ENCODE measurements at regions not wholly inside any gene's neighbourhood (a gene's known extent, or its start where the extent isn't known, plus 50 kb on each side); places are given as distances from the start of the nearest gene placed in this dataset.
A peak's percentile ranks its signal among the peaks of the same experiment; 100 is the strongest.
"Not testable (repeated sequence)": the region's sequence is repeated elsewhere in the genome, so short reads cannot be mapped to it uniquely, and the experiment has no call there.

GRCh38 chr13:87878706-87879105 is 207.5 kb downstream of the SLITRK5 start:
- no peak for DNase-seq

DNA sequence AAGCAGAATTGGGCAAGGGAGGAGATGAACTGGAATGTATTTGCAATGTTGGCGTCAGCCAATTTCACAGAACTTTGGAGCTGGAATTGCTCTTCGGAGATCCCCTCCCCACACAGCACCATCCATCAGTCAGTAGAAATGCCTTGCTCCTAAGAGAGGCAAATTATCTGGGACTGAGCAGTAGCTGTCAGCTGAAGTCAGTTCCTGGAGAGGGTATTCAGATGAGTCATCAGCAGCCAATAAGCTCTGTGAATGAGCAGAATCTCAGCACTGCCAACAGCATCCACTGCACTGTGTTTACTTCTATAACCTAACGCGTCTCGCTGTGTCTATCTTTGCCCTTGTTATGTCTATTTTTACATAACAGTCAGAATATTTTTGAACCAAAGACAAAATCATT is 213.7 kb downstream of the SLITRK5 start:
- DNase-seq, result no peak

- no peak for DNase-seq
Measured at GRCh38 chr13:87887459-87888123, 216.4 kb downstream of the SLITRK5 start.

DNA sequence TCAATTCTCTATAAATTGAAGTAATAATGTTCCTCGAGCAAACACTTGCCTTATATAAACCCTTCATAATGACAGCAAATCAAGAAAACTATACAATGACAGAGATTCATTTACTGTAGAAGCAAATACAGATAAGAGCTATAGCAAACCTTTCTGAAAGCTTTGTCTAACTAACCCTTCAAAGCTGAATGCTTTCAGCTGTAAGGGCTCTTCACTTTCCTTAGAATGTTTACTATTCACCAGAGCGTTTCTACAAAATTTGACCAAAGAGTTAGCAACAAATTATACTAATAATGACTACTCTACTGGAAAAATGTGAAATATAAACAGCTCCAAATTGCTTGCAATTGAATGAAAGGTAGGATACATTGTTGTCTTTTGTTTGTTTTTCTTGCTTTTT is 218.1 kb downstream of the SLITRK5 start:
- no peak for DNase-seq

DNA sequence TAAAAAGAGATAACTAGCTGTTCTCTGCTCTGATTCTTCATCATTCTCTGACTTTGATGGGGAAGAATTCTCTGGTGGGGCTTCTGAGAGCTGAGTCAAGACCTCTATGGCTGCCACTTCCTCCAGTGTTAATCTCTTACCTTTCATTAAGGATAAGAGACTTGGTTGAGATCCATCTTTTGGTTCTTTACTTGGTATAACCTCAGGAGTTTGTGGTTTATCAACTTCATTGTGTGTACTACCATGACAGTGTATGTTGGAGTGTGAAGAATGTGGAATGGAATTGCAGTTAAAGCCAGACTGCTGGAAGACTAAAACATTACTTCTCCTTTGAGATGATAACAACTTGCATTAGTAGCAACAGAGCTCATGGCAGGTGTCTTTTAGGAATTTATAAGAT is 222.0 kb downstream of the SLITRK5 start:
- DNase-seq, result peak; percentile 5

- peak; percentile 100 for DNase-seq
Measured at GRCh38 chr13:87894059-87894458, 222.9 kb downstream of the SLITRK5 start.

DNA sequence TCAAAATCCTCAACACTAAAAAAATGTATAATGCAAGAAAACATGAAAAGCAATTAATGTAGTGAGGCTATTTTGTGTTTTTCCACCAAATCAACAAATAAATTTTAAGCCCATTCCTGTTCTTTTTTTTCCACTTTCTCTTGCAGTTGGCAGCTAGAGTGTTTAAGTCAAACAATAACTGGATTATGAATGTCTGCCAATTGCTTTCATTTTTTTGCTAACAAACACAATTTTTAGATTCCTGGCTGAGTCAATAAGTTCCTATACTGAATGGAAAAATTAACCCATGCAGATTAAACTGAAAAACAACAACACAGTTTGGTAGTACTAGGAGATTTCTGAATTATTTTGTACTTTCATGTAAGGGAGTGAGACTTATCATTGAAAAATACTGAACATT is 232.4 kb downstream of the SLITRK5 start:
- DNase-seq, result no peak

DNA sequence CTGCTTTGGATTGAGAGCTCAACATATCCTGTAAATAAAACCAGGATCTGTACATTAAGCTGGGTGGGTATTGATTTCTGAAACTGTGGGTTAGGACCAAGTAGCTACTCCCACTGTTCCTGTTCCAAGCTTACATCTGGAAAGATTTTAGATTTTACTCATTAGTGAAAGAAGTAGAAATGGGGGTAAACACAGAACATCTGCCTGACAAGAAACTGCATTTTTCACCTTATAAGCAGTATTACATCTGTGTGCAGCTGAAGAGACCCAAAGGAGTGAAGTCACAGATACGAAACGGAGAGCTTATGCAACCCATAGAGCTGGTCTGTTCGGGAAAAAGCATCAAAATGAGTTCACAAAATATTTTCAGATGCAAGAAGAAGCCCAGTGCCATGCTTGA is 235.2 kb downstream of the SLITRK5 start:
- no peak for DNase-seq

- no peak for DNase-seq
Measured at GRCh38 chr13:87907202-87907601, 236.0 kb downstream of the SLITRK5 start.

DNA sequence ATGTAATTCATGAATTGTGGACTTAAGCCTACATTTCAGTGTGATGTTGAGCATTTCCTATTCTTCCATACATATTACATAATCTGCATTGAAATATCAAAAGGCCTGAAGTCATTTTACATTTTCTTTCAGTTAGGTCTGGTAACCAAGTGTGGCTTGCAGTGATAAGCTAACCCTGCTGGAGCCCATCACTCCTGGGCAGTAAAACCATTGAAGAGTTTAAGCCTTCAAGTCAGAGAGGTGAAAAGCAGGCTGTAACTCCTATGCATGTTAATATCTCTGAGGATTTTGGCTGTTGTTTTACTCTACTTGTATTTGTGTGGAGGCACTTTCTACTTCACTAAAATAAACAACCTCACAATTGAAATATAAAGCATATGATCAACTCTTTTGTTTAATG is 248.8 kb downstream of the SLITRK5 start:
- no peak for DNase-seq

DNA sequence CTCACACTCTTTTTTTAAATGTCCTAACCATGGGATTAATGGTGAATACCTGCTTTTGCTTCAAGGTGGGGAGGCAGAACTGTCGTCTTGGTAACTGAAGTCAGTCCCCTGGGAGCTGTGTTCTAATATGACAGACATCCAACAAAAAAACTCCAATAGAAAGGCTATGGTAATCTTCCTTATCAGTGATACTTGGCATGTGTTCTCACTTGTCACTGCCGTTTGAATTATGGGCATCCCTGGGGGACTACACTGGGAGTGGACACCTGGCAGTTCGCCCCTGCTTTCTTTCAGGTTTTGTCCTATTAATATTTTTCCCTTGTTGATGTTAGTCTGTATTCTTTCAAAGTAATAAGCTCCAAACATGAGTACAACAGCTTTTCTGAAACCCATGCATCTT is 252.6 kb downstream of the SLITRK5 start:
- DNase-seq, result no peak

- DNase-seq, result no peak
Measured at GRCh38 chr13:87925006-87925405, 253.8 kb downstream of the SLITRK5 start.

GRCh38 chr13:87940776-87941175 is 269.6 kb downstream of the SLITRK5 start:
- no peak for DNase-seq

- no peak for DNase-seq
Measured at GRCh38 chr13:87941226-87941625, 270.1 kb downstream of the SLITRK5 start.

- DNase-seq, result no peak
Measured at GRCh38 chr13:87942205-87942604, 271.0 kb downstream of the SLITRK5 start.

DNA sequence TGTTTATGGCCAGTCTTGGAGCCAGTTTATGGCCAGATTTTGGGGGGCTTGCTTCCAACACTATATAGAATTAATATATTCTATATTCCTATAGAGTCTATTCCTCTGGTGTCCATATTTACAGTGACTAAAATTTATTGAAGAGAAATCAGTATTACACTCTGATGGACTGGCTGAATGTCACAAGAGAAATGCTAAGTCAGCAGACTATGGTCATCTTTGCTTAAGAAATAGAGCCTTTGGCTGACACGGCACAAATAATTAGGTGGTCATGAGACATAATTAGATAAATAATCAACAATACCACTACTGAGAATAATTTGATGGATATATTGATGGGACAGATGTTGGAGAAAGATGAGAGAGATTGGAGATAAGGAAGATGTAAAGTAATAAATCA is 272.9 kb downstream of the SLITRK5 start:
- no peak for DNase-seq

DNA sequence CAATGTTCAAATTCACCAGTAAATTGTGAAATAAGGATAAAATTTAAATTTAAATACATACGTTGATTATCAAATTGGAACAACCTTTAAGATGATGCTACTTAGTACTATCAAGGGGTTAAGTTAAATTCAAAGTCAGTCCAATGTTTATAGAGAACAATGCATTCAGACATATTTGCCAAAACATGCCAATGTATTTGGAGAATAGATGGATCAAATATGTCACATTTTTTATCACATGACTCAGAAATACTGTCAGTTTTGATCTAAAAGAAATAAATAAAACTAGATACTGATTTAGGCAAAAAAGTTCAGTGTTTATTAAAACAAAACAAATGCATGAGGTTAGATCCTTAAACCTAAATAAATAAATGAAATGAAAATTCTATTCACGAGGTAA is 281.2 kb downstream of the SLITRK5 start:
- DNase-seq, result no peak

DNA sequence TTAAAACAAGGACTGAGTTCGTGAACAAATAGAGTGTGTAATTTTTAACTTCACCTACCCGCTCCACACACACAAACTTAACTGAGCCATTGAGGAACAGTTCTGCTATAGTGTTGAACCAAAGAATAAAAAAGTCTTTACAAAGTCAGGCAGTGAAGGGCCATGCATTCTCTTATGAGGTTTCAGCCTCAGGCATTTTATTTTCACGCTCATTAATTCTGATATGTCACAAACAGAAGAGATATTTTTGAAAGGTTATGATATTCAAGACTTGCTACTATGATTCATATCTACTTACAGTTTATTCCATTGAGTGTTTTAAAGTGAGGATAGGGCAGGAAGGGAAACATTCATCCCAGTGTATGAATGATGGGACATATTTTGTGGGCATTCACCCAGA is 282.2 kb downstream of the SLITRK5 start:
- DNase-seq, result no peak

- DNase-seq, result no peak
Measured at GRCh38 chr13:87954091-87954490, 282.9 kb downstream of the SLITRK5 start.

- DNase-seq, result no peak
Measured at GRCh38 chr13:87961546-87961945, 290.4 kb downstream of the SLITRK5 start.

DNA sequence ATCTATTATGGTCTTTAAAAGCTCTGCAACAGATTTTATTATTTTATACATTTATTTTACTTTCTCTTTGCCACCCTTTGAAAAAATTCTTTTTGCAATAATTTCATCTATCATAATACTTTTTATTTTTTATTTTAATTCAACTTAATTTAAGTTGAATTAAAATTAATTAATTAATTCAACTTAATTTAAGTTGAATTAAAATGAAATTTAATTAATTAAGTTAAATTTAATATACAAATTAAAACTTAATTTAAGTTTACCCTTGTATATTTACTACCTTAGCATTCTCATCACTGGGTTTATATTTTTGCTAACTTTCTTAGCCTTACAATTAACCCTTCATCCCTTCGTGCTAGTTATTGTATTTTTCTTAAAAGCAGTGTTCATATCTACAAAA is 301.4 kb downstream of the SLITRK5 start:
- no peak for DNase-seq

- DNase-seq, result no peak
Measured at GRCh38 chr13:87975035-87975434, 303.9 kb downstream of the SLITRK5 start.

- not testable (repeated sequence) for DNase-seq
Measured at GRCh38 chr13:87976650-87977049, 305.5 kb downstream of the SLITRK5 start.

GRCh38 chr13:87981416-87981815 is 310.2 kb downstream of the SLITRK5 start:
- no peak for DNase-seq

- no peak for DNase-seq
Measured at GRCh38 chr13:87982400-87982799, 311.2 kb downstream of the SLITRK5 start.

Measured in MV-4-11 (cell line).